Stimulated activated CD8-positive, alpha-beta memory T cell treated with anti-CD3 and anti-CD28 coated beads, Interleukin-4, amount 100 ng/mL, for 4 hours (primary cell): ENCODE measurements at regions not wholly inside any gene's neighbourhood (a gene's known extent, or its start where the extent isn't known, plus 50 kb on each side); places are given as distances from the start of the nearest gene placed in this dataset.

Experiments used
- DNase-seq, 2 donors: peaks; one replicate each; pipeline ENCODE4 v3.0.0-alpha.2; 2020; ENCODE audit warnings: low read depth in 2 of 2, low spot score in 1 of 2

- DNase-seq, result no peak
These were observed 54.1 kb upstream of the KCNG1 start for GRCh38 chr20:51076786-51077685.

DNA sequence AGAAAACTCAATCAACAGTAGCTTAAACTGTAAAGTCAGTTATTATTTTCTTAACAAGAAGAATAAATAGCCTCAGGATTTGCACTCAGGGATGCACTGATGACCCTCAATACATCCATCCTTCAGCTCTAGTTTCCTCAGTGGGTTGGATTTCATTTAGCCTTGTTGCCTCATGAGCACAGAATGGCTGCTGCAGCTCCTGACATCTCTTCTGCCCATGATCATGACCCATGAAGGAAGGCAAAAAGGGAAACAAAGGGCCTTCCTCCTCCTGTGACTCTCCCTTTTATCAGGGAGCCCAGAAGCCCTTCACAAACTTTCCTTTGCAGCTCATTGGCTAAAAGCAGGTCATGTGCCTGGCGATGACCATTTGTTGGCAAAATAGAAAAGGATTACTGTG lies 51.2 kb upstream of the KCNG1 start:
- no peak for DNase-seq
